HL-60 (cell line): ENCODE measurements at regions not wholly inside any gene's neighbourhood (a gene's known extent, or its start where the extent isn't known, plus 50 kb on each side); places are given as distances from the start of the nearest gene placed in this dataset.
"Not testable (repeated sequence)": the region's sequence is repeated elsewhere in the genome, so short reads cannot be mapped to it uniquely, and the experiment has no call there.

ENCODE experiments used
- POLR2AphosphoS5 ChIP-seq: IDR thresholded peaks from 2 replicates; pipeline ENCODE4 v1.6.1; 2012; ENCODE audit warnings: low read depth
- TF ChIP-seq, protein P1 (sequence below): IDR thresholded peaks from one replicate; pipeline ENCODE4 v1.5.1; 2011; ENCODE audit warnings: low read length, control low read depth, inconsistent platforms; ENCODE audit not compliant: insufficient read depth

DNA sequence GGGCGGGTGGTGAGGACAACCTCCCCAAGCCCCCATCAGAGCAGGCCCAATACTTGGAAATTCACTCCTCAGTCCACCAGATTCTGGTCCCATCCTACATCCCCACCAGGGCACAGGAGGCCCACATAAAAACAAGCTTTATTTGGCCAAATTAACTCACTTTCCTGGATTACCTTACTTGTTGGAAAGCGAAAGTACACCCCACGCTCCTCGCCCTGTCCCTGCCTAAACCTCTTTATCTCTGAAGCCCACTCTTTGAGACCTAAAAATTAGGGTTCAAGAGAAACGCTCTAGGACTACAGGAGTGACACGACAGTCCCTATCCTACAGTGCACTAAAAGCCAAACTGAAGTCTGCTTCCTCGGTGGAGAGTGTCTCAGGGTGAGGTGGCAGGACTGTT is 674.6 kb downstream of the SPATA31A7 start:
- TF ChIP-seq, protein P1, sequence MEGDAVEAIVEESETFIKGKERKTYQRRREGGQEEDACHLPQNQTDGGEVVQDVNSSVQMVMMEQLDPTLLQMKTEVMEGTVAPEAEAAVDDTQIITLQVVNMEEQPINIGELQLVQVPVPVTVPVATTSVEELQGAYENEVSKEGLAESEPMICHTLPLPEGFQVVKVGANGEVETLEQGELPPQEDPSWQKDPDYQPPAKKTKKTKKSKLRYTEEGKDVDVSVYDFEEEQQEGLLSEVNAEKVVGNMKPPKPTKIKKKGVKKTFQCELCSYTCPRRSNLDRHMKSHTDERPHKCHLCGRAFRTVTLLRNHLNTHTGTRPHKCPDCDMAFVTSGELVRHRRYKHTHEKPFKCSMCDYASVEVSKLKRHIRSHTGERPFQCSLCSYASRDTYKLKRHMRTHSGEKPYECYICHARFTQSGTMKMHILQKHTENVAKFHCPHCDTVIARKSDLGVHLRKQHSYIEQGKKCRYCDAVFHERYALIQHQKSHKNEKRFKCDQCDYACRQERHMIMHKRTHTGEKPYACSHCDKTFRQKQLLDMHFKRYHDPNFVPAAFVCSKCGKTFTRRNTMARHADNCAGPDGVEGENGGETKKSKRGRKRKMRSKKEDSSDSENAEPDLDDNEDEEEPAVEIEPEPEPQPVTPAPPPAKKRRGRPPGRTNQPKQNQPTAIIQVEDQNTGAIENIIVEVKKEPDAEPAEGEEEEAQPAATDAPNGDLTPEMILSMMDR = not testable (repeated sequence)
- not testable (repeated sequence) for TF ChIP-seq POLR2AphosphoS5
